AG09309 (cell line): ENCODE measurements at regions not wholly inside any gene's neighbourhood (a gene's known extent, or its start where the extent isn't known, plus 50 kb on each side); places are given as distances from the start of the nearest gene placed in this dataset.
"Not testable (repeated sequence)": the region's sequence is repeated elsewhere in the genome, so short reads cannot be mapped to it uniquely, and the experiment has no call there.

Experiments used
- DNase-seq: peaks from one replicate; pipeline ENCODE4 v3.0.0-alpha.2; 2010; ENCODE audit warnings: low read depth
- H3K4me3 ChIP-seq: 2 replicates; pipeline ENCODE4 v1.5.1; 2011; ENCODE audit warnings: mild to moderate bottlenecking, low read depth, low read length, moderate library complexity; ENCODE audit not compliant: control insufficient read depth
- CTCF ChIP-seq: IDR thresholded peaks from 2 replicates; pipeline ENCODE4 v1.5.1; 2011; ENCODE audit warnings: mild to moderate bottlenecking, low read depth, low read length, inconsistent platforms; ENCODE audit not compliant: insufficient read depth, control insufficient read depth; ENCODE audit errors: missing control alignments

- H3K4me3 ChIP-seq: no peak overlapping the region
- no peak for TF ChIP-seq CTCF
- no peak for DNase-seq
These were observed 634.4 kb downstream of the UTRN start for GRCh38 chr6:144919560-144919959.

- DNase-seq: no peak
- H3K4me3 ChIP-seq: no peak overlapping the region
- no peak for TF ChIP-seq CTCF
These were observed 635.3 kb downstream of the UTRN start for GRCh38 chr6:144920391-144920961.

- no peak for TF ChIP-seq CTCF
- DNase-seq: no peak
- H3K4me3 ChIP-seq: no peak overlapping the region
These were observed 636.3 kb downstream of the UTRN start for GRCh38 chr6:144921206-144921975.

GRCh38 chr6:144922120-144922722 lies 637.1 kb downstream of the UTRN start:
- TF ChIP-seq CTCF: no peak
- H3K4me3 ChIP-seq: no peak overlapping the region
- peak; percentile 74 for DNase-seq

- not testable (repeated sequence) for H3K4me3 ChIP-seq, DNase-seq
These were observed 637.8 kb downstream of the UTRN start for GRCh38 chr6:144922771-144923490.

GRCh38 chr6:144923491-144923787 lies 638.3 kb downstream of the UTRN start:
- DNase-seq, H3K4me3 ChIP-seq: not testable (repeated sequence)

- no peak for DNase-seq
- no peak for TF ChIP-seq CTCF
- no peak overlapping the region for H3K4me3 ChIP-seq
These were observed 643.7 kb downstream of the UTRN start for GRCh38 chr6:144928847-144929246.
